Mucosa of descending colon (tissue), 3 donors: ENCODE measurements at regions not wholly inside any gene's neighbourhood (a gene's known extent, or its start where the extent isn't known, plus 50 kb on each side); places are given as distances from the start of the nearest gene placed in this dataset.

Experiments
- ATAC-seq: fragments of 200-7000 bp; cut with Tn5 transposase; one replicate; pipeline ENCODE4 v1.9.1; 2020; ENCODE audit warnings: mild to moderate bottlenecking, moderate library complexity
- DNase-seq, 3 donors: peaks; one replicate each; pipeline ENCODE4 v3.0.0-alpha.2; 2020
- H3K36me3 ChIP-seq: fragments of 200-600 bp; one replicate; pipeline ENCODE4 v1.8.0; 2021; ENCODE audit warnings: low read depth, mild to moderate bottlenecking
- H3K4me1 ChIP-seq: fragments of 200-600 bp; one replicate; pipeline ENCODE4 v1.8.0; 2021; ENCODE audit warnings: low read depth, mild to moderate bottlenecking
- H3K4me3 ChIP-seq: fragments of 200-600 bp; one replicate; pipeline ENCODE4 v1.8.0; 2021; ENCODE audit warnings: mild to moderate bottlenecking
- H3K9me3 ChIP-seq: fragments of 200-600 bp; one replicate; pipeline ENCODE4 v1.8.0; 2021; ENCODE audit warnings: mild to moderate bottlenecking
- CTCF ChIP-seq: fragments of 200-600 bp; IDR thresholded peaks from one replicate; pipeline ENCODE4 v1.8.0; 2022; ENCODE audit warnings: antibody characterized with exemption, mild to moderate bottlenecking
- intact Hi-C, 2 donors: fragments of 100-400 bp; cut with DNase I in 1 of 2; cut with micrococcal nuclease in 1 of 2; formaldehyde crosslinking; loops; one replicate each; pipeline versions ENCODE4 v1.11.0 to v1.11.1; 2022; cut with DNase I, micrococcal nuclease
- donor health status: DM: no; HTN: no; CAD: no; lungs with moderate emphysema.
- donor health status: DM: no; HTN: no; CAD: no.
- donor health status: DM: no; HTN: yes; CAD: no.

GRCh38 chr9:134228649-134229048, 64.3 kb upstream of the RNU6ATAC start:
- TF ChIP-seq CTCF, result no peak
- DNase-seq (no peak), ATAC-seq (no peak)
- peaks cover 17% of the 10 kb centered on the region for H3K4me1 ChIP-seq
- intact Hi-C loops, result no loop called here
- H3K4me3 ChIP-seq, result no peak overlapping the region
- no peaks in the 10 kb centered on the region for H3K9me3 ChIP-seq
- no peaks in the 10 kb centered on the region for H3K36me3 ChIP-seq

- ATAC-seq (no peak), DNase-seq (no peak)
- intact Hi-C loops, result no loop called here
- Histone ChIP-seq H3K4me1 (peaks cover 7% of the 10 kb centered on the region), H3K4me3 (no peak overlapping the region), H3K36me3 (no peaks in the 10 kb centered on the region), H3K9me3 (no peaks in the 10 kb centered on the region)
- no peak for TF ChIP-seq CTCF
These were observed 65.2 kb upstream of the RNU6ATAC start for GRCh38 chr9:134229466-134230091.

GRCh38 chr9:134230092-134230941, 66.0 kb upstream of the RNU6ATAC start:
- TF ChIP-seq CTCF, result no peak
- no peaks in the 10 kb centered on the region for H3K9me3 ChIP-seq
- peaks cover 4% of the 10 kb centered on the region for H3K4me1 ChIP-seq
- no peak overlapping the region for H3K4me3 ChIP-seq
- ATAC-seq (no peak), DNase-seq (no peak)
- H3K36me3 ChIP-seq, result no peaks in the 10 kb centered on the region
- intact Hi-C loops, result no loop called here

GRCh38 chr9:134230942-134231325, 66.6 kb upstream of the RNU6ATAC start:
- DNase-seq (no peak), ATAC-seq (no peak)
- intact Hi-C loops, result no loop called here
- peaks cover 4% of the 10 kb centered on the region for H3K4me1 ChIP-seq
- H3K9me3 ChIP-seq, result no peaks in the 10 kb centered on the region
- no peak for TF ChIP-seq CTCF
- no peak overlapping the region for H3K4me3 ChIP-seq
- no peaks in the 10 kb centered on the region for H3K36me3 ChIP-seq

GRCh38 chr9:134231330-134231745, 67.0 kb upstream of the RNU6ATAC start:
- H3K4me3 ChIP-seq, result no peak overlapping the region
- peaks cover 4% of the 10 kb centered on the region for H3K4me1 ChIP-seq
- no peak for DNase-seq
- no peaks in the 10 kb centered on the region for H3K9me3 ChIP-seq
- H3K36me3 ChIP-seq, result no peaks in the 10 kb centered on the region
- intact Hi-C loops, result no loop called here
- TF ChIP-seq CTCF, result no peak
- ATAC-seq, result no peak
